Neural cell (in vitro differentiated cells): ENCODE measurements at regions not wholly inside any gene's neighbourhood (a gene's known extent, or its start where the extent isn't known, plus 50 kb on each side); places are given as distances from the start of the nearest gene placed in this dataset.

Experiments
- H2AFZ ChIP-seq: fragments of 200-600, 300-800 bp; sonication (generic), shearing (Covaris generic); 2 replicates; pipeline ENCODE4 v1.6.0; 2014; ENCODE audit warnings: low read depth, mild to moderate bottlenecking, antibody characterized with exemption, low read length, moderate library complexity
- H3F3A ChIP-seq: fragments of 200-600 bp; shearing (Covaris generic); 2 replicates; pipeline ENCODE4 v1.6.1; 2016; ENCODE audit warnings: mild to moderate bottlenecking, moderate library complexity, mixed read lengths, antibody characterized with exemption, low read length; ENCODE audit not compliant: insufficient read depth, poor library complexity, severe bottlenecking
- H3K27ac ChIP-seq: fragments of 200-600, 300-800 bp; sonication (generic), shearing (Covaris generic); 2 replicates; pipeline ENCODE4 v1.5.1; 2014; ENCODE audit warnings: mild to moderate bottlenecking, low read length, moderate library complexity
- H3K27me3 ChIP-seq: fragments of 300-800, 200-600 bp; sonication (generic), shearing (Covaris generic); 2 replicates; pipeline ENCODE4 v1.6.0; 2014; ENCODE audit warnings: mild to moderate bottlenecking, low read depth, low read length, moderate library complexity; ENCODE audit not compliant: insufficient read depth
- H3K36me3 ChIP-seq: fragments of 300-800, 200-600 bp; sonication (generic), shearing (Covaris generic); 2 replicates; pipeline ENCODE4 v1.5.1; 2014; ENCODE audit warnings: mild to moderate bottlenecking, antibody characterized with exemption, low read length, moderate library complexity; ENCODE audit not compliant: insufficient read depth
- H3K4me2 ChIP-seq: fragments of 300-800, 200-600 bp; sonication (generic), shearing (Covaris generic); 2 replicates; pipeline ENCODE4 v1.6.0; 2014; ENCODE audit warnings: mild to moderate bottlenecking, low read length
- H3K4me3 ChIP-seq: fragments of 300-800, 200-600 bp; sonication (generic), shearing (Covaris generic); 2 replicates; pipeline ENCODE4 v1.5.1; 2014; ENCODE audit warnings: mild to moderate bottlenecking, low read length, moderate library complexity
- H3K79me2 ChIP-seq: fragments of 200-600 bp; shearing (Covaris generic); replicated peaks from 2 replicates; pipeline ENCODE4 v1.6.0; 2014; ENCODE audit warnings: mild to moderate bottlenecking, low read length, moderate library complexity; ENCODE audit not compliant: insufficient read depth
- H3K9ac ChIP-seq: fragments of 300-800, 200-600 bp; sonication (generic), shearing (Covaris generic); 2 replicates; pipeline ENCODE4 v1.6.1; 2016; ENCODE audit warnings: mild to moderate bottlenecking, low read length, mixed read lengths
- H3K9me2 ChIP-seq: fragments of 200-600 bp; shearing (Covaris generic); 2 replicates; pipeline ENCODE4 v1.6.1; 2016; ENCODE audit warnings: mild to moderate bottlenecking, low read length, mixed read lengths; ENCODE audit not compliant: insufficient read depth
- H3K9me3 ChIP-seq: fragments of 200-600, 300-800 bp; sonication (generic), shearing (Covaris generic); 2 replicates; pipeline ENCODE4 v1.6.1; 2016; ENCODE audit warnings: mild to moderate bottlenecking, mixed run types, low read length, moderate library complexity, mixed read lengths
- H4K20me1 ChIP-seq: fragments of 200-600 bp; shearing (Covaris generic); 2 replicates; pipeline ENCODE4 v1.6.1; 2016; ENCODE audit warnings: mild to moderate bottlenecking, mixed run types; ENCODE audit not compliant: insufficient read depth
- CTCF ChIP-seq: fragments of 450-650 bp; IDR thresholded peaks from 2 replicates; pipeline ENCODE4 v1.5.1; 2014; ENCODE audit warnings: antibody characterized with exemption, mild to moderate bottlenecking, moderate library complexity; ENCODE audit not compliant: poor library complexity, severe bottlenecking
- EP300 ChIP-seq: fragments of 450-650 bp; conservative IDR thresholded peaks from 2 replicates; pipeline ENCODE4 v1.6.1; 2014; ENCODE audit warnings: antibody characterized with exemption, mild to moderate bottlenecking, moderate library complexity; ENCODE audit not compliant: poor library complexity, severe bottlenecking
- EZH2 ChIP-seq: fragments of 200-600, 300-800 bp; shearing (Covaris generic), sonication (generic); IDR thresholded peaks from 2 replicates; pipeline ENCODE4 v1.6.1; 2014; ENCODE audit warnings: antibody characterized with exemption, low read length, borderline replicate concordance, mild to moderate bottlenecking; ENCODE audit not compliant: insufficient read depth, poor library complexity, severe bottlenecking
- MXI1 ChIP-seq: fragments of 450-650 bp; conservative IDR thresholded peaks from 2 replicates; pipeline ENCODE4 v1.6.1; 2014; ENCODE audit warnings: antibody characterized with exemption, mild to moderate bottlenecking; ENCODE audit not compliant: poor library complexity, severe bottlenecking
- POLR2AphosphoS5 ChIP-seq: IDR thresholded peaks from 2 replicates; pipeline ENCODE4 v1.6.1; 2012
- RAD21 ChIP-seq: fragments of 450-650 bp; conservative IDR thresholded peaks from 2 replicates; pipeline ENCODE4 v1.6.1; 2014; ENCODE audit warnings: antibody characterized with exemption, mild to moderate bottlenecking, moderate library complexity
- REST ChIP-seq: IDR thresholded peaks from 2 replicates; pipeline ENCODE4 v1.6.1; 2012; ENCODE audit warnings: borderline replicate concordance
- SMC3 ChIP-seq: fragments of 450-650 bp; conservative IDR thresholded peaks from 2 replicates; pipeline ENCODE4 v1.6.1; 2014; ENCODE audit warnings: antibody characterized with exemption, mild to moderate bottlenecking, moderate library complexity; ENCODE audit not compliant: poor library complexity
- TAF1 ChIP-seq: IDR thresholded peaks from 2 replicates; pipeline ENCODE4 v1.6.1; 2012; ENCODE audit warnings: low read depth

- no peak overlapping the region for H3K9ac ChIP-seq
- no peaks in the 10 kb centered on the region for H3K36me3 ChIP-seq
- no peak overlapping the region for H3K4me3 ChIP-seq
- H3K9me3 ChIP-seq, result no peaks in the 10 kb centered on the region
- H4K20me1 ChIP-seq, result no peaks in the 10 kb centered on the region
- H3K27me3 ChIP-seq, result no peaks in the 10 kb centered on the region
- no peak for TF ChIP-seq CTCF
- TF ChIP-seq MXI1, result no peak
- TF ChIP-seq EP300, result no peak
- TF ChIP-seq TAF1, result no peak
- TF ChIP-seq RAD21, result no peak
- TF ChIP-seq EZH2, result no peak
- TF ChIP-seq REST, result no peak
- no peak for TF ChIP-seq SMC3
- TF ChIP-seq POLR2AphosphoS5, result no peak
- no peaks in the 10 kb centered on the region for H3K9me2 ChIP-seq
- H3K4me2 ChIP-seq, result no peak overlapping the region
- H3F3A ChIP-seq, result no peaks in the 10 kb centered on the region
- H3K27ac ChIP-seq, result no peak overlapping the region
- no peak overlapping the region for H2AFZ ChIP-seq
- no peaks in the 10 kb centered on the region for H3K79me2 ChIP-seq
These were observed 831.9 kb upstream of the CDH2 start for GRCh38 chr18:29008809-29009208.

- H3K79me2 ChIP-seq, result no peaks in the 10 kb centered on the region
- no peaks in the 10 kb centered on the region for H4K20me1 ChIP-seq
- no peak overlapping the region for H2AFZ ChIP-seq
- H3K27me3 ChIP-seq, result no peaks in the 10 kb centered on the region
- no peak for TF ChIP-seq EP300
- no peak for TF ChIP-seq CTCF
- TF ChIP-seq SMC3, result no peak
- TF ChIP-seq POLR2AphosphoS5, result no peak
- no peak for TF ChIP-seq MXI1
- TF ChIP-seq REST, result no peak
- H3K27ac ChIP-seq, result no peak overlapping the region
- no peak overlapping the region for H3K9ac ChIP-seq
- H3K4me2 ChIP-seq, result no peak overlapping the region
- no peak overlapping the region for H3K4me3 ChIP-seq
- H3K36me3 ChIP-seq, result no peaks in the 10 kb centered on the region
- H3K9me2 ChIP-seq, result no peaks in the 10 kb centered on the region
- H3F3A ChIP-seq, result no peaks in the 10 kb centered on the region
- H3K9me3 ChIP-seq, result no peaks in the 10 kb centered on the region
These were observed 831.2 kb upstream of the CDH2 start for GRCh38 chr18:29007986-29008654.
